ENCODE measurements at regions not wholly inside any gene's neighbourhood (a gene's known extent, or its start where the extent isn't known, plus 50 kb on each side); places are given as distances from the start of the nearest gene placed in this dataset.
"Not testable (repeated sequence)": the region's sequence is repeated elsewhere in the genome, so short reads cannot be mapped to it uniquely, and the experiment has no call there.

DNA sequence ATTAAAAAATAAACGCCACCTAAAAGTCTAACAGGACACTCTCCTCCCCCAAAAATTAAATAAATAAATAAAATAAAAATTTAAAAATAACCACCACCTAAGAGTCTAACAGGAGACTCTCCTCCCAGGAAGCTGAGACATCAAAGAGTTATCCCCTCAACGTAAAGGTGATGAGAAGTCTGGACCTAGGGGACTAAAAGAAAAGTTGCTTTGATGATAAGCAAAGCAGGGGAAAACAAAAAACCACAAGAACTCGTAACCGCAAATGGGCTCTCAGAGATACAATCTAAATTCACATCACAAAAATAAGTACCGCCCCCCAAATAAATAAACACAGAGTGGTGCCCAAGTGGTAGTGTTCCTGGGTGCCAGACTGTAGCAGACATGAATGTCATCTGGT is 412.2 kb downstream of the ZFHX3 start:
- intact Hi-C loops (cut with micrococcal nuclease): no loop called here
- Mint-ChIP-seq H3K4me1 (peaks cover 3% of the 10 kb centered on the region), H3K4me3 (no peak overlapping the region), H3K27me3 (ENCODE audit: low read depth in 3 of 3) (no peaks in the 10 kb centered on the region), H3K36me3 (peaks cover 3 to 6% of the 10 kb centered on the region in 2 donors), H3K27ac (no peak overlapping the region), H3K9me3 (peaks cover 9 to 18% (median 17%) of the 10 kb centered on the region in 7 donors)
- H4K20me1 ChIP-seq (ENCODE audit: insufficient read depth, low read length): no peaks in the 10 kb centered on the region
- H3K4me3 ChIP-seq (replicated peaks in 1 of 3; ENCODE audit: low read depth in 2 of 3, low read length in 3 of 3): no peak overlapping the region
- H3K4me2 ChIP-seq (replicated peaks; ENCODE audit: extremely low read depth, low read length, poor library complexity, severe bottlenecking): no peak overlapping the region
- no peak for DNase-seq
- peaks cover 0 to 19% of the 10 kb centered on the region in 2 donors for H3K9me3 ChIP-seq (replicated peaks in 1 of 2; ENCODE audit: control insufficient read depth in 1 of 2, insufficient read depth in 1 of 2, low read length in 2 of 2)
- no CpG with 5 or more reads among the region's 5 CpGs for WGBS (ENCODE audit: insufficient coverage)
- H3K27ac ChIP-seq (ENCODE audit: low read depth in 1 of 2, low read length in 2 of 2): no peak overlapping the region
- H2AFZ ChIP-seq (ENCODE audit: insufficient read depth, low read depth, low read length, poor library complexity, severe bottlenecking): no peak overlapping the region
- no peaks in the 10 kb centered on the region for H3K79me2 ChIP-seq (ENCODE audit: insufficient read depth, low read length)
- H3K4me1 ChIP-seq (ENCODE audit: control insufficient read depth in 1 of 2, insufficient read depth in 2 of 2, low read length in 2 of 2): no peaks in the 10 kb centered on the region
- no peaks in the 10 kb centered on the region for H3K27me3 ChIP-seq (ENCODE audit: control insufficient read depth in 2 of 2, insufficient read depth in 2 of 2, low read length in 2 of 2)
- TF ChIP-seq, protein P1, sequence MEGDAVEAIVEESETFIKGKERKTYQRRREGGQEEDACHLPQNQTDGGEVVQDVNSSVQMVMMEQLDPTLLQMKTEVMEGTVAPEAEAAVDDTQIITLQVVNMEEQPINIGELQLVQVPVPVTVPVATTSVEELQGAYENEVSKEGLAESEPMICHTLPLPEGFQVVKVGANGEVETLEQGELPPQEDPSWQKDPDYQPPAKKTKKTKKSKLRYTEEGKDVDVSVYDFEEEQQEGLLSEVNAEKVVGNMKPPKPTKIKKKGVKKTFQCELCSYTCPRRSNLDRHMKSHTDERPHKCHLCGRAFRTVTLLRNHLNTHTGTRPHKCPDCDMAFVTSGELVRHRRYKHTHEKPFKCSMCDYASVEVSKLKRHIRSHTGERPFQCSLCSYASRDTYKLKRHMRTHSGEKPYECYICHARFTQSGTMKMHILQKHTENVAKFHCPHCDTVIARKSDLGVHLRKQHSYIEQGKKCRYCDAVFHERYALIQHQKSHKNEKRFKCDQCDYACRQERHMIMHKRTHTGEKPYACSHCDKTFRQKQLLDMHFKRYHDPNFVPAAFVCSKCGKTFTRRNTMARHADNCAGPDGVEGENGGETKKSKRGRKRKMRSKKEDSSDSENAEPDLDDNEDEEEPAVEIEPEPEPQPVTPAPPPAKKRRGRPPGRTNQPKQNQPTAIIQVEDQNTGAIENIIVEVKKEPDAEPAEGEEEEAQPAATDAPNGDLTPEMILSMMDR (IDR thresholded peaks at IDR 0.05): no peak
- H3K36me3 ChIP-seq (replicated peaks in 1 of 2; ENCODE audit: control insufficient read depth in 1 of 2, insufficient read depth in 2 of 2, low read length in 2 of 2): no peaks in the 10 kb centered on the region
- H3K9ac ChIP-seq (ENCODE audit: insufficient read depth, low read length, poor library complexity, severe bottlenecking): no peak overlapping the region

- intact Hi-C loops (cut with micrococcal nuclease): no loop called here
- no peaks in the 10 kb centered on the region for H3K36me3 ChIP-seq (replicated peaks in 1 of 2; ENCODE audit: control insufficient read depth in 1 of 2, insufficient read depth in 2 of 2, low read length in 2 of 2)
- H4K20me1 ChIP-seq (ENCODE audit: insufficient read depth, low read length): no peaks in the 10 kb centered on the region
- Mint-ChIP-seq H3K36me3 (peaks cover 3 to 6% of the 10 kb centered on the region in 2 donors), H3K4me3 (no peak overlapping the region), H3K27ac (peak overlapping the region in 1 of 7 donors; percentile 20), H3K4me1 (peaks cover 3% of the 10 kb centered on the region), H3K27me3 (ENCODE audit: low read depth in 3 of 3) (no peaks in the 10 kb centered on the region), H3K9me3 (peaks cover 7 to 18% (median 15%) of the 10 kb centered on the region in 7 donors)
- no peak overlapping the region for H3K4me3 ChIP-seq (replicated peaks in 1 of 3; ENCODE audit: low read depth in 2 of 3, low read length in 3 of 3)
- no peaks in the 10 kb centered on the region for H3K4me1 ChIP-seq (ENCODE audit: control insufficient read depth in 1 of 2, insufficient read depth in 2 of 2, low read length in 2 of 2)
- no peak overlapping the region for H3K9ac ChIP-seq (ENCODE audit: insufficient read depth, low read length, poor library complexity, severe bottlenecking)
- TF ChIP-seq, protein P1 (IDR thresholded peaks at IDR 0.05): no peak
- DNase-seq: no peak
- no peaks in the 10 kb centered on the region for H3K27me3 ChIP-seq (ENCODE audit: control insufficient read depth in 2 of 2, insufficient read depth in 2 of 2, low read length in 2 of 2)
- WGBS (ENCODE audit: insufficient coverage): no CpG with 5 or more reads among the region's 4 CpGs
- H3K79me2 ChIP-seq (ENCODE audit: insufficient read depth, low read length): no peaks in the 10 kb centered on the region
- H2AFZ ChIP-seq (ENCODE audit: insufficient read depth, low read depth, low read length, poor library complexity, severe bottlenecking): no peak overlapping the region
- peaks cover 0 to 16% of the 10 kb centered on the region in 2 donors for H3K9me3 ChIP-seq (replicated peaks in 1 of 2; ENCODE audit: control insufficient read depth in 1 of 2, insufficient read depth in 1 of 2, low read length in 2 of 2)
- H3K27ac ChIP-seq (ENCODE audit: low read depth in 1 of 2, low read length in 2 of 2): no peak overlapping the region
- no peak overlapping the region for H3K4me2 ChIP-seq (replicated peaks; ENCODE audit: extremely low read depth, low read length, poor library complexity, severe bottlenecking)
Observed at GRCh38 chr16:72635104-72635503, 412.8 kb downstream of the ZFHX3 start.

DNA sequence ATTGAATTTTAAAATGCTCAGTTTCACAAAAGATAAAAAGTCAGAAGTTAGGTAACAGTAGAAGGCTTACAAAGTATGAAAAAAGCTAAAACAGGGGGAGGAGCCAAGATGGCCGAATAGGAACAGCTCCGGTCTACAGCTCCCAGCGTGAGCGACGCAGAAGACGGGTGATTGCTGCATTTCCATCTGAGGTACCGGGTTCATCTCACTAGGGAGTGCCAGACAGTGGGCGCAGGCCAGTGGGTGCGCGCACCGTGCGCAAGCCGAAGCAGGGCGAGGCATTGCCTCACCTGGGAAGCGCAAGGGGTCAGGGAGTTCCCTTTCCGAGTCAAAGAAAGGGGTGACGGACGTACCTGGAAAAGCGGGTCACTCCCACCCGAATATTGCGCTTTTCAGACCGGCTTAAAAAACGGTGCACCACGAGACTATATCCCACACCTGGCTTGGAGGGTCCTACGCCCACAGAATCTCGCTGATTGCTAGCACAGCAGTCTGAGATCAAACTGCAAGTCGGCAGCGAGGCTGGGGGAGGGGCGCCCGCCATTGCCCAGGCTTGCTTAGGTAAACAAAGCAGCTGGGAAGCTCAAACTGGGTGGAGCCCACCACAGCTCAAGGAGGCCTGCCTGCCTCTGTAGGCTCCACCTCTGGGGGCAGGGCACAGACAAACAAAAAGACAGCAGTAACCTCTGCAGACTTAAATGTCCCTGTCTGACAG is 420.6 kb downstream of the ZFHX3 start:
- H3K9ac ChIP-seq (ENCODE audit: insufficient read depth, low read length, poor library complexity, severe bottlenecking); H2AFZ ChIP-seq (ENCODE audit: insufficient read depth, low read depth, low read length, poor library complexity, severe bottlenecking); H3K4me3 ChIP-seq (replicated peaks in 1 of 3; ENCODE audit: low read depth in 2 of 3, low read length in 3 of 3); H3K27ac ChIP-seq (ENCODE audit: low read depth in 1 of 2, low read length in 2 of 2); H3K4me3 Mint-ChIP-seq; H3K27me3 ChIP-seq (ENCODE audit: control insufficient read depth in 2 of 2, insufficient read depth in 2 of 2, low read length in 2 of 2); DNase-seq; H3K36me3 Mint-ChIP-seq; H3K79me2 ChIP-seq (ENCODE audit: insufficient read depth, low read length); intact Hi-C loops (cut with micrococcal nuclease); H3K4me2 ChIP-seq (replicated peaks; ENCODE audit: extremely low read depth, low read length, poor library complexity, severe bottlenecking); H3K4me1 Mint-ChIP-seq; H4K20me1 ChIP-seq (ENCODE audit: insufficient read depth, low read length); H3K4me1 ChIP-seq (ENCODE audit: control insufficient read depth in 1 of 2, insufficient read depth in 2 of 2, low read length in 2 of 2); H3K27me3 Mint-ChIP-seq (ENCODE audit: low read depth in 3 of 3); H3K36me3 ChIP-seq (replicated peaks in 1 of 2; ENCODE audit: control insufficient read depth in 1 of 2, insufficient read depth in 2 of 2, low read length in 2 of 2); H3K27ac Mint-ChIP-seq; H3K9me3 ChIP-seq (replicated peaks in 1 of 2; ENCODE audit: control insufficient read depth in 1 of 2, insufficient read depth in 1 of 2, low read length in 2 of 2): not testable (repeated sequence)
- 100% methylated on average over 3 of the region's 30 CpGs for WGBS (ENCODE audit: insufficient coverage)
- H3K9me3 Mint-ChIP-seq: peaks cover 0 to 14% (median 6%) of the 10 kb centered on the region in 7 donors
